GM23338 (cell line): ENCODE measurements at regions not wholly inside any gene's neighbourhood (a gene's known extent, or its start where the extent isn't known, plus 50 kb on each side); places are given as distances from the start of the nearest gene placed in this dataset.

Experiments
- EZH2 ChIP-seq: fragments of 200-600 bp; sonication (generic); IDR thresholded peaks from one replicate; pipeline ENCODE4 v1.8.0; 2017; ENCODE audit warnings: antibody characterized with exemption, mild to moderate bottlenecking, low read depth; ENCODE audit not compliant: unreplicated experiment
- ZNF114 ChIP-seq: fragments of 250-450 bp; sonication (Bioruptor Pico); IDR thresholded peaks from 2 replicates; pipeline ENCODE4 v1.5.0; 2020; ENCODE audit warnings: mild to moderate bottlenecking, moderate library complexity
- TF ChIP-seq, protein P1 (sequence below), 2 experiments: fragments of 200-600 bp in 1 of 2; sonication (generic) in 1 of 2; conservative IDR thresholded peaks; 2 replicates each; pipeline versions ENCODE4 v1.5.1 to v1.6.1; 2016 to 2017; ENCODE audit warnings: antibody characterized with exemption in 2 of 2, low read depth in 2 of 2, mild to moderate bottlenecking in 2 of 2, moderate library complexity in 1 of 2

DNA sequence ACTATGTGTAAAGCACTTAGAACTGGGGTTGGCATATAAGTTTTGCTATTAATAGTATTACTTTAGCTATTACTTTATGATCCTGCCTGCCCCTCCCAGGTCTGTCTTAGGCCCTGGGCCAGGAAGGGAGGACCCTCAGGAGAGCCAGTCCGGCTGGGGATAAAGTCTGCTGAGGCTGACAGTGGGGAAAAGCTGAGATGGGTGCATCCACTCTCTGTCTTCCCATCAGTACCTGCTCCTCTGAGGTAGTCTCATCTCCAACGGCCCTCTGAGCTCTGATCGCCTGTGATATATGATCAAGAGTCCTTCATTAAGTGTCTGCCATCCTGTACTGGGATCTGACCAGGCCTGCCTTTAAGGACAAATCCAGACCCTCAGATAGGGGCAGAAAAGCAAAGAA is 156.5 kb upstream of the PJA1 start:
- TF ChIP-seq, protein P1, sequence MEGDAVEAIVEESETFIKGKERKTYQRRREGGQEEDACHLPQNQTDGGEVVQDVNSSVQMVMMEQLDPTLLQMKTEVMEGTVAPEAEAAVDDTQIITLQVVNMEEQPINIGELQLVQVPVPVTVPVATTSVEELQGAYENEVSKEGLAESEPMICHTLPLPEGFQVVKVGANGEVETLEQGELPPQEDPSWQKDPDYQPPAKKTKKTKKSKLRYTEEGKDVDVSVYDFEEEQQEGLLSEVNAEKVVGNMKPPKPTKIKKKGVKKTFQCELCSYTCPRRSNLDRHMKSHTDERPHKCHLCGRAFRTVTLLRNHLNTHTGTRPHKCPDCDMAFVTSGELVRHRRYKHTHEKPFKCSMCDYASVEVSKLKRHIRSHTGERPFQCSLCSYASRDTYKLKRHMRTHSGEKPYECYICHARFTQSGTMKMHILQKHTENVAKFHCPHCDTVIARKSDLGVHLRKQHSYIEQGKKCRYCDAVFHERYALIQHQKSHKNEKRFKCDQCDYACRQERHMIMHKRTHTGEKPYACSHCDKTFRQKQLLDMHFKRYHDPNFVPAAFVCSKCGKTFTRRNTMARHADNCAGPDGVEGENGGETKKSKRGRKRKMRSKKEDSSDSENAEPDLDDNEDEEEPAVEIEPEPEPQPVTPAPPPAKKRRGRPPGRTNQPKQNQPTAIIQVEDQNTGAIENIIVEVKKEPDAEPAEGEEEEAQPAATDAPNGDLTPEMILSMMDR (conservative IDR thresholded peaks at IDR 0.05; ENCODE audit: low read depth in 2 of 2) = no peak
- TF ChIP-seq EZH2 = no peak
- no peak for TF ChIP-seq ZNF114 (CRISPR knock-in tag)
